ENCODE measurements at regions not wholly inside any gene's neighbourhood (a gene's known extent, or its start where the extent isn't known, plus 50 kb on each side); places are given as distances from the start of the nearest gene placed in this dataset.

- TF ChIP-seq CTBP2 (IDR thresholded peaks at IDR 0.05; ENCODE audit: borderline replicate concordance, insufficient read depth, insufficient read length, low read length) (no peak), GTF2F1 (IDR thresholded peaks at IDR 0.05; ENCODE audit: borderline replicate concordance, low read depth, low read length) (no peak), POLR2A (IDR thresholded peaks at IDR 0.05; ENCODE audit: control extremely low read depth in 1 of 2, low read depth in 2 of 2, low read length in 2 of 2) (no peak), CTCF (IDR thresholded peaks at IDR 0.05; ENCODE audit: control extremely low read depth in 1 of 3, insufficient read depth in 1 of 3, low read depth in 1 of 3, low read length in 3 of 3) (no peak), JUN (IDR thresholded peaks at IDR 0.05; ENCODE audit: low read depth, low read length) (no peak), CBX8 (IDR thresholded peaks at IDR 0.05; ENCODE audit: borderline replicate concordance, low read depth, low read length) (no peak), TBP (IDR thresholded peaks at IDR 0.05; ENCODE audit: low read depth, low read length) (no peak), SIRT6 (IDR thresholded peaks at IDR 0.05; ENCODE audit: low read length) (no peak), ATF2 (IDR thresholded peaks at IDR 0.05; ENCODE audit: low read length) (no peak), EP300 (IDR thresholded peaks at IDR 0.05; ENCODE audit: borderline replicate concordance in 1 of 2, low read depth in 2 of 2, low read length in 2 of 2) (no peak), FOSL1 (IDR thresholded peaks at IDR 0.05; ENCODE audit: insufficient read depth, low read depth, low read length) (no peak), SRF (IDR thresholded peaks at IDR 0.05; ENCODE audit: low read depth, low read length) (no peak), TCF12 (IDR thresholded peaks at IDR 0.05; ENCODE audit: low read depth, low read length) (no peak), SP2 (IDR thresholded peaks at IDR 0.05; ENCODE audit: low read length) (no peak), NRF1 (IDR thresholded peaks at IDR 0.05; ENCODE audit: low read depth, low read length) (no peak), ZNF274 (IDR thresholded peaks at IDR 0.05; ENCODE audit: borderline replicate concordance, extremely low read depth, low read length) (no peak), EZH2 (IDR thresholded peaks at IDR 0.05; ENCODE audit: low read depth, low read length, severe bottlenecking) (no peak)
Measured at GRCh38 chr18:56316727-56317126, 321.7 kb downstream of the TXNL1 start (continued).

Measured in H1 (cell line).